ENCODE measurements at regions not wholly inside any gene's neighbourhood (a gene's known extent, or its start where the extent isn't known, plus 50 kb on each side); places are given as distances from the start of the nearest gene placed in this dataset.

DNA sequence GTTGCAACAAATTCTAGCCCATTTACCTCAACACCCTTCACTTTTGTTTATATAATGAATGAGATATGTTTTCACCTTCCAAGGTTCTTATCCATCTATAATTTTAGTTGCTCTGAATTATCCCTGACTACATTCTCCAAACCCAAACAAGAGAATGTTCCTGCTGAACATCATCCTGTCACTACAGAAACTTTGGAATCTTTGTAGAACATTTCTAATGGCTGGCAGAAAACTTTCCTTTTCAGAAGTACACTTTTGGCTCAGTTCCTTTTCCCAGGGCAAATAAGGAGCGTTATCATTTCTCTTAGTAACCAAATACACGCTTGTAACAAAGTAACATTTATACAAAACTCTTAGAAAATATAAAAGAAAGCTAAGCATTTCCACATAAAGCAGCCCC lies 860.6 kb upstream of the SEMA6A start:
- no peak for DNase-seq (ENCODE audit: low read depth)
- no peak overlapping the region for H3K4me3 ChIP-seq (ENCODE audit: low read depth, low read length)
- TF ChIP-seq, protein P1, sequence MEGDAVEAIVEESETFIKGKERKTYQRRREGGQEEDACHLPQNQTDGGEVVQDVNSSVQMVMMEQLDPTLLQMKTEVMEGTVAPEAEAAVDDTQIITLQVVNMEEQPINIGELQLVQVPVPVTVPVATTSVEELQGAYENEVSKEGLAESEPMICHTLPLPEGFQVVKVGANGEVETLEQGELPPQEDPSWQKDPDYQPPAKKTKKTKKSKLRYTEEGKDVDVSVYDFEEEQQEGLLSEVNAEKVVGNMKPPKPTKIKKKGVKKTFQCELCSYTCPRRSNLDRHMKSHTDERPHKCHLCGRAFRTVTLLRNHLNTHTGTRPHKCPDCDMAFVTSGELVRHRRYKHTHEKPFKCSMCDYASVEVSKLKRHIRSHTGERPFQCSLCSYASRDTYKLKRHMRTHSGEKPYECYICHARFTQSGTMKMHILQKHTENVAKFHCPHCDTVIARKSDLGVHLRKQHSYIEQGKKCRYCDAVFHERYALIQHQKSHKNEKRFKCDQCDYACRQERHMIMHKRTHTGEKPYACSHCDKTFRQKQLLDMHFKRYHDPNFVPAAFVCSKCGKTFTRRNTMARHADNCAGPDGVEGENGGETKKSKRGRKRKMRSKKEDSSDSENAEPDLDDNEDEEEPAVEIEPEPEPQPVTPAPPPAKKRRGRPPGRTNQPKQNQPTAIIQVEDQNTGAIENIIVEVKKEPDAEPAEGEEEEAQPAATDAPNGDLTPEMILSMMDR (IDR thresholded peaks at IDR 0.05; ENCODE audit: low read depth, low read length, missing control alignments), result no peak
- in situ Hi-C loops (cut with HindIII; ENCODE audit: low sequenced_read_pairs), result no loop called here

DNA sequence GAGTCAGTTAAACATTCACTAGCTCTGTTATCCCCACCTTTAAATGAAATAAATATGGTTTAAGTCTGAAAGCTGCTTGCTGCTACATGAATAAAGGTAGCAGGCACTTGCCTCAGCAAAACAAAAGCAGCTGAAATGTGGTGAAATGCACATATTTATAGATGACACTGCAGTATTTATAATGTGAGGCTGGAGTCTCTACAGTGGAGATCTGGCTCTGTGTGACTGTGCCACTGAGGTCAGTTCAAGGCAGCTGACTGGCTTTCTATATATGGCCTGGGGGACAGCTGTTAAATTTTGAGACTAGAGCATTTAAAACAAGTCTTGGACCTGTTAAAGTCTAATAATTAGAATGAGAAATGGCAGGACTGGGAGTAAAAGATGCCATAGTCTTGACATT lies 859.6 kb upstream of the SEMA6A start:
- TF ChIP-seq, protein P1 (IDR thresholded peaks at IDR 0.05; ENCODE audit: low read depth, low read length, missing control alignments), result no peak
- no peak for DNase-seq (ENCODE audit: low read depth)
- in situ Hi-C loops (cut with HindIII; ENCODE audit: low sequenced_read_pairs), result no loop called here
- H3K4me3 ChIP-seq (ENCODE audit: low read depth, low read length), result no peak overlapping the region

DNA sequence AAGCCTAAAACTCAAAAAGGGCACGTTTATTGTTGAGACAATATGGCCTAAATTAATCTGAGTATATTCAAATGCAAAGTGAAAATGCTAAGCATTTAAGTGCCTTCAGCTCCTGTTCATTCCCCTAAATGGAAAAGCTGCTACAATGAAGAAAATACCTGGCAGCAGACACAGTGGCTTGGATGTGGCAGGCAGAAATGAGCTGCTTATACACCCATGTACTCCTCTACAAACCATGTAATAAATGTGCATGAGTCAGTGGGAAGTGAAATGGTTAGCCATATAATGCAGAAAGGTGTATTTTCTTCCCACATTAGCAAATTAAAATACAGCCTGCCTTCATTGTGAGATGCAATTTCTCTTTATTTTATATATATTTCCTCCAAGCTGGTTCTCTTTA lies 859.2 kb upstream of the SEMA6A start:
- H3K4me3 ChIP-seq (ENCODE audit: low read depth, low read length), result no peak overlapping the region
- in situ Hi-C loops (cut with HindIII; ENCODE audit: low sequenced_read_pairs), result no loop called here
- DNase-seq (ENCODE audit: low read depth), result no peak
- TF ChIP-seq, protein P1 (IDR thresholded peaks at IDR 0.05; ENCODE audit: low read depth, low read length, missing control alignments), result no peak

DNA sequence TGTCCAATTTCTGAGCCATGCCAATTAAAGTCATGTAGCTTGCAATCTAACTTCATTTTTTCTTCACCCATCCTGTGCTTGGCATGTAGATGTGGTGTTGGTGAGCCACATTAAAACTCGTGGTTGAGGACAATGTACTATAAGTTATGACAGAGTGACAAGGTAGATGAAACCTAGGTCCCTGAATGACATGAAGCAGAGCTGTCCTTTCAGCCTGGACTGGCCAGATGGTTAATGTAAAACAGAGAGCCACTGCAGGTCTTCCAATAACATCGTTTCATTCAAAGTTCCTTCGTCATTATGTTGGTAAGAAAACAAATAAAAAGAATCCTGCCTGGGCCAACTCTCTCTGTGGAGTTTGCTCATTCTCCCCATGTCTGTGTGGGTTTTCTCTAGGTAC lies 856.5 kb upstream of the SEMA6A start:
- in situ Hi-C loops (cut with HindIII; ENCODE audit: low sequenced_read_pairs), result no loop called here
- DNase-seq (ENCODE audit: low read depth), result no peak
- no peak overlapping the region for H3K4me3 ChIP-seq (ENCODE audit: low read depth, low read length)
- TF ChIP-seq, protein P1 (IDR thresholded peaks at IDR 0.05; ENCODE audit: low read depth, low read length, missing control alignments), result no peak

DNA sequence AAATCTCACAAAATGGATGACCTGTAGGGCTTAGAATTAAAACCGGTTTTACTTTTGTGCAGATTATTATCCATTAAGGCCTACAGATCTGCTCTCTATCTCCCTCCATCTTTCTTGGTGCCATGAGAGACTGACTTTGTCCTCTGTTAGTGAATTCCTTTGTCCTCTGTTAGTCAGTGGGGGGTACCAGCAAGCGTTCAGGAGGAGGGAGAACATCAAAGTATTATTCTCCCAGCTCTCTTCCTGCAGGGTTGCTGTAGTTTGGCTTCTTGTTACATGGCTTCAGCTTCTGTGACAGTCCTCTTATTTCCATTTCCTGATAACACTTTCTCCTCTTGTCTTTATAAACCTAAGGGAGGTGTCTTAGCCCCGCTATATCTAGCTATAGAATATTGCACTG lies 850.5 kb upstream of the SEMA6A start:
- no peak overlapping the region for H3K4me3 ChIP-seq (ENCODE audit: low read depth, low read length)
- no peak for DNase-seq (ENCODE audit: low read depth)
- in situ Hi-C loops (cut with HindIII; ENCODE audit: low sequenced_read_pairs), result no loop called here
- TF ChIP-seq, protein P1 (IDR thresholded peaks at IDR 0.05; ENCODE audit: low read depth, low read length, missing control alignments), result no peak

DNA sequence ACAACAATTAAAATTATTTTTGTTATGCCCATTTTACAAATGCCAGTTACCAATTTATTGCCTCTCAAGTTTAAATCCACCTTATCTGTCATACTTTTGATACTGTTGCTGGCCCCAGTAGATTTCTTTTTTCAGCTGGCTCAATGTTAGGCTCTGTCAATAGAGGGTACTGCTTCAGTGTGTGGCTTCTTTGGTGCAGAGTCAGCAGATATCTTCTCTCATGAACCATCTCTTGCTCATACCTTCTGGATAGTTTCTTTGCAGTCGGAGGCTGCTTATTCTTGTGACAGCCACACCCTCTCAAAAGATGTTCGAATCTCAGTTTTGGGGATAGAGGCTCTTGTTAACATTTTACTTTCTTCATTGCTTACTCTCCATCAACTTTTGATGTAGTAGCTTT lies 849.9 kb upstream of the SEMA6A start:
- TF ChIP-seq, protein P1 (IDR thresholded peaks at IDR 0.05; ENCODE audit: low read depth, low read length, missing control alignments), result no peak
- no peak overlapping the region for H3K4me3 ChIP-seq (ENCODE audit: low read depth, low read length)
- in situ Hi-C loops (cut with HindIII; ENCODE audit: low sequenced_read_pairs), result no loop called here
- no peak for DNase-seq (ENCODE audit: low read depth)

DNA sequence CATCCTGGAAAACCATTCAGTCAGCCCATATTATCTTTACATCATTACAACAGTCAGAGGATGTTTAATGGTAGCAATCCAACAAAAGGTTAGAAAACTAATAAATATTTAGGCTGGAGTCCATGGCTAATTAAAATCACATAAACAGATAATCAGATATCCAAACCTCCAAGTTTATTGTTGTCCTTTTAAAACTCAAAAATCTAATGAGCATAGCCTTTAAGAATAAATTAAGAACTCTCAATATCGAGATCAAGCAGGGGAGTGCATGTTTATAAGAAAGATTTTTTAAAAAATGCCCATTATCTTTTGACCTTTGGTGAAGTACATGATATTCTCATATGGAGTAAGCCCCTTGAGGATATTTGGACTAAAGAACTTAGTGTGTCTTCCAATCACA lies 842.9 kb upstream of the SEMA6A start:
- in situ Hi-C loops (cut with HindIII; ENCODE audit: low sequenced_read_pairs), result no loop called here
- DNase-seq (ENCODE audit: low read depth), result no peak
- H3K4me3 ChIP-seq (ENCODE audit: low read depth, low read length), result no peak overlapping the region
- TF ChIP-seq, protein P1 (IDR thresholded peaks at IDR 0.05; ENCODE audit: low read depth, low read length, missing control alignments), result no peak
